RWPE1 (cell line): ENCODE measurements at regions not wholly inside any gene's neighbourhood (a gene's known extent, or its start where the extent isn't known, plus 50 kb on each side); places are given as distances from the start of the nearest gene placed in this dataset.

Experiments used
- CTCF ChIA-PET: fragments of 350-600 bp; sonication (Branson Sonifier 250); formaldehyde crosslinking; extraction: SDS; loops from one replicate; lab custom pipeline; 2021; lab: Yijun Ruan, JAX
- POLR2A ChIA-PET: fragments of 400-600 bp; formaldehyde crosslinking; extraction: SDS; loops from one replicate; lab custom pipeline; 2020; ENCODE audit warnings: antibody characterized with exemption; ENCODE audit not compliant: low non-redundant PET; lab: Yijun Ruan, JAX
- DNase-seq: peaks from one replicate; pipeline ENCODE4 v3.0.0; 2012; ENCODE audit warnings: low spot score
- H3K27ac ChIP-seq: fragments of 450-650 bp; 2 replicates; pipeline ENCODE4 v1.5.1; 2017
- TF ChIP-seq, protein P1 (sequence below): fragments of 450-650 bp; conservative IDR thresholded peaks from 2 replicates; pipeline ENCODE4 v1.5.1; 2017; ENCODE audit warnings: low read depth, mild to moderate bottlenecking

GRCh38 chr12:46916796-46917419 lies 91.1 kb upstream of the SLC38A4 start:
- ChIA-PET POLR2A (no interaction called here), CTCF (no interaction called here)
- DNase-seq = no peak
- TF ChIP-seq, protein P1, sequence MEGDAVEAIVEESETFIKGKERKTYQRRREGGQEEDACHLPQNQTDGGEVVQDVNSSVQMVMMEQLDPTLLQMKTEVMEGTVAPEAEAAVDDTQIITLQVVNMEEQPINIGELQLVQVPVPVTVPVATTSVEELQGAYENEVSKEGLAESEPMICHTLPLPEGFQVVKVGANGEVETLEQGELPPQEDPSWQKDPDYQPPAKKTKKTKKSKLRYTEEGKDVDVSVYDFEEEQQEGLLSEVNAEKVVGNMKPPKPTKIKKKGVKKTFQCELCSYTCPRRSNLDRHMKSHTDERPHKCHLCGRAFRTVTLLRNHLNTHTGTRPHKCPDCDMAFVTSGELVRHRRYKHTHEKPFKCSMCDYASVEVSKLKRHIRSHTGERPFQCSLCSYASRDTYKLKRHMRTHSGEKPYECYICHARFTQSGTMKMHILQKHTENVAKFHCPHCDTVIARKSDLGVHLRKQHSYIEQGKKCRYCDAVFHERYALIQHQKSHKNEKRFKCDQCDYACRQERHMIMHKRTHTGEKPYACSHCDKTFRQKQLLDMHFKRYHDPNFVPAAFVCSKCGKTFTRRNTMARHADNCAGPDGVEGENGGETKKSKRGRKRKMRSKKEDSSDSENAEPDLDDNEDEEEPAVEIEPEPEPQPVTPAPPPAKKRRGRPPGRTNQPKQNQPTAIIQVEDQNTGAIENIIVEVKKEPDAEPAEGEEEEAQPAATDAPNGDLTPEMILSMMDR = no peak
- H3K27ac ChIP-seq = no peak overlapping the region

DNA sequence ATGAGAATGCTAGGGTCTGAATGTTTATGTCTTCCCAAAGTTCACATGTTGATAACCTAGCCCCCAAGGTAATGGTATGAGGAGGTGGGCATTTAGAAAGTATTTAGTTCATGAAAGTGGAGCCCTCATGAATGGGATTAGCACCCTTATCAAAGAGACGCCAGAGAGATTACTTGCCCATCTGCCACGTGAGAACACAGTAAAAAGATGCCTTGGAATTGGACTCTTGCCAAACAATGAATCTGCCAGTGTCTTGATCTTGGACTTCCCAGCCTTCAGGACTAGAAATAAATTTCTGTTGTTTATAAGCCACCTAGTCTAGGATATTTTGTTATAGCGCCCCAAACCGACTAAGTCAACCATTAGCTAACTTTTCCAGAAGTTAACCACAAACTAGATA lies 92.0 kb upstream of the SLC38A4 start:
- TF ChIP-seq, protein P1 = no peak
- DNase-seq = no peak
- no peak overlapping the region for H3K27ac ChIP-seq
- ChIA-PET CTCF (no interaction called here), POLR2A (no interaction called here)

DNA sequence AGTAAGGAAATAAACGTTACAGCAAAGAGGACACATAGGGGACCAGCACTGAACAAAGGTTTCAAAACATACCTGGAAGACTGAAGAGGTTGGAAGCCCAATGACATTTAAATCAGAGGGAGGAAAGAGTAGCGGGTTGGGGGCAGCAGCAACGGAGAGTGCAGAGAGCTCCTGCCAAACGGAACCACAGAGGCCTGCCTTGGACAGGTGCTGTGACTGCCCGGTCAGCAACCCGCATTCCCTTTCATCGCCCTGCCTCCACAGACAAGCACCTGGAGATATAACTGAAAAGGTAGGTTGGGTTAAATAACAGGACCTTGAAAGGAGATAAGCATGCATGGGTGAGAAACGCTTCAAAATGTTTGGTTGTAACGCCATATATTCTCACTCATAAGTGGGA lies 92.8 kb upstream of the SLC38A4 start:
- no peak for DNase-seq
- POLR2A ChIA-PET = no interaction called here
- H3K27ac ChIP-seq = no peak overlapping the region
- TF ChIP-seq, protein P1 = no peak
- CTCF ChIA-PET = no interaction called here

- DNase-seq = no peak
- no peak overlapping the region for H3K27ac ChIP-seq
- ChIA-PET CTCF (no interaction called here), POLR2A (no interaction called here)
- TF ChIP-seq, protein P1 = no peak
Measured at GRCh38 chr12:46919666-46920400, 94.0 kb upstream of the SLC38A4 start.

- no peak overlapping the region for H3K27ac ChIP-seq
- DNase-seq = no peak
- POLR2A ChIA-PET = no interaction called here
- CTCF ChIA-PET = no interaction called here
- TF ChIP-seq, protein P1 = no peak
Measured at GRCh38 chr12:46920499-46920898, 94.7 kb upstream of the SLC38A4 start.

GRCh38 chr12:46921048-46921763 lies 95.4 kb upstream of the SLC38A4 start:
- H3K27ac ChIP-seq = no peak overlapping the region
- CTCF ChIA-PET = no interaction called here
- peak; percentile 32 for DNase-seq

More at GRCh38 chr12:46921048-46921763, 95.4 kb upstream of the SLC38A4 start:
- POLR2A ChIA-PET = no interaction called here
- TF ChIP-seq, protein P1 = no peak
